Small intestine (tissue), 7 donors: ENCODE measurements at regions not wholly inside any gene's neighbourhood (a gene's known extent, or its start where the extent isn't known, plus 50 kb on each side); places are given as distances from the start of the nearest gene placed in this dataset.

ENCODE experiments used
- DNase-seq, 2 donors: peaks; one replicate each; pipeline versions ENCODE4 v3.0.0 to v3.0.0-alpha.2; 2013
- FAIRE-seq: peaks from 2 replicates; lab custom pipeline; 2012; peaks lifted over from hg19 to GRCh38; lab: Jason Lieb, UNC
- H3K27ac ChIP-seq, 3 donors: one replicate each; pipeline ENCODE4 v1.5.1; 2013; ENCODE audit warnings: low read length in 2 of 3, mild to moderate bottlenecking in 2 of 3, control low read depth in 1 of 3, inconsistent platforms in 1 of 3, low read depth in 1 of 3, moderate library complexity in 1 of 3
- H3K27me3 ChIP-seq, 3 donors: one replicate each; pipeline ENCODE4 v1.6.1; 2013; ENCODE audit warnings: low read length in 3 of 3, inconsistent platforms in 1 of 3; ENCODE audit not compliant: control insufficient read depth in 3 of 3, insufficient read depth in 3 of 3
- H3K36me3 ChIP-seq, 3 donors: one replicate each; pipeline ENCODE4 v1.6.1; 2013; ENCODE audit warnings: low read length in 3 of 3, inconsistent platforms in 1 of 3, low read depth in 1 of 3, mild to moderate bottlenecking in 1 of 3, moderate library complexity in 1 of 3; ENCODE audit not compliant: control insufficient read depth in 3 of 3, insufficient read depth in 2 of 3
- H3K4me1 ChIP-seq, 3 donors: one replicate each; pipeline ENCODE4 v1.6.1; 2013; ENCODE audit warnings: low read length in 2 of 3, inconsistent platforms in 1 of 3, low read depth in 1 of 3, mild to moderate bottlenecking in 1 of 3, moderate library complexity in 1 of 3; ENCODE audit not compliant: control insufficient read depth in 3 of 3, insufficient read depth in 2 of 3
- H3K4me3 ChIP-seq, 3 donors: one replicate each; pipeline ENCODE4 v1.5.1; 2013; ENCODE audit warnings: low read length in 3 of 3, control low read depth in 1 of 3, inconsistent platforms in 1 of 3, low read depth in 1 of 3, mild to moderate bottlenecking in 1 of 3, moderate library complexity in 1 of 3
- H3K9me3 ChIP-seq, 2 donors: one replicate each; pipeline ENCODE4 v1.6.1; 2013; ENCODE audit warnings: low read depth in 1 of 2, low read length in 1 of 2; ENCODE audit not compliant: control insufficient read depth in 2 of 2, insufficient read depth in 1 of 2
- WGBS, 3 donors: extraction: QIAGEN DNeasy Blood & Tissue Kit; methylation state at CpG; one replicate each; pipeline ENCODE4 v1.1.7; 2013; 5-methylcytosine and 5-hydroxymethylcytosine counted together
- donor health status: healthy with polysubstance abuse.
- donor health status: control.
- donor health status: control.
- donor health status: Bipolar disorder and iron deficiency.
- donor health status: healthy.

- Histone ChIP-seq H3K36me3 (no peaks in the 10 kb centered on the region), H3K9me3 (no peaks in the 10 kb centered on the region), H3K27me3 (no peaks in the 10 kb centered on the region), H3K27ac (no peak overlapping the region), H3K4me3 (no peak overlapping the region), H3K4me1 (no peaks in the 10 kb centered on the region)
- 58 to 72% (median 62%) methylated on average over 5 of the region's 5 CpGs for WGBS, 3 donors
- DNase-seq (no peak), FAIRE-seq (no peak)
Observed at GRCh38 chr11:95556342-95557163, 233.0 kb downstream of the FAM76B start.

GRCh38 chr11:95556011-95556341, 233.6 kb downstream of the FAM76B start:
- no peak overlapping the region for H3K4me3 ChIP-seq
- no peak for FAIRE-seq

GRCh38 chr11:95554911-95555310, 234.7 kb downstream of the FAM76B start:
- Histone ChIP-seq H3K9me3 (peaks cover 0 to 3% of the 10 kb centered on the region in 2 donors), H3K27ac (no peak overlapping the region), H3K4me1 (no peaks in the 10 kb centered on the region), H3K4me3 (no peak overlapping the region), H3K27me3 (no peaks in the 10 kb centered on the region), H3K36me3 (no peaks in the 10 kb centered on the region)
- 69 to 73% (median 71%) methylated on average over 4 of the region's 4 CpGs for WGBS, 3 donors
- DNase-seq = no peak
- FAIRE-seq = no peak

More at GRCh38 chr11:95556011-95556341, 233.6 kb downstream of the FAM76B start:
- no peak overlapping the region for H3K27ac ChIP-seq
- no peaks in the 10 kb centered on the region for H3K4me1 ChIP-seq
- H3K36me3 ChIP-seq = no peaks in the 10 kb centered on the region
- H3K9me3 ChIP-seq = peaks cover 0 to under 1% of the 10 kb centered on the region in 2 donors
- DNase-seq = no peak
- H3K27me3 ChIP-seq = no peaks in the 10 kb centered on the region

GRCh38 chr11:95549301-95549700, 240.3 kb downstream of the FAM76B start:
- Histone ChIP-seq H3K9me3 (peaks cover 0 to 3% of the 10 kb centered on the region in 2 donors), H3K27ac (no peak overlapping the region), H3K36me3 (no peaks in the 10 kb centered on the region), H3K27me3 (no peaks in the 10 kb centered on the region), H3K4me3 (no peak overlapping the region), H3K4me1 (no peaks in the 10 kb centered on the region)
- 86 to 93% (median 88%) methylated on average over 2 of the region's 2 CpGs for WGBS, 3 donors
- DNase-seq = no peak
- FAIRE-seq = no peak

- peaks cover 0 to 3% of the 10 kb centered on the region in 2 donors for H3K9me3 ChIP-seq
- H3K27ac ChIP-seq = no peak overlapping the region
- no peaks in the 10 kb centered on the region for H3K36me3 ChIP-seq
- DNase-seq = no peak
- H3K4me1 ChIP-seq = no peaks in the 10 kb centered on the region
- no peak for FAIRE-seq
- no peak overlapping the region for H3K4me3 ChIP-seq
- H3K27me3 ChIP-seq = no peaks in the 10 kb centered on the region
Observed at GRCh38 chr11:95548416-95548815, 241.2 kb downstream of the FAM76B start.

- no peak overlapping the region for H3K27ac ChIP-seq
- no peak for FAIRE-seq
- no peak for DNase-seq
- H3K9me3 ChIP-seq = peaks cover 0 to 3% of the 10 kb centered on the region in 2 donors
- no peaks in the 10 kb centered on the region for H3K4me1 ChIP-seq
- H3K36me3 ChIP-seq = no peaks in the 10 kb centered on the region
- H3K27me3 ChIP-seq = no peaks in the 10 kb centered on the region
- no peak overlapping the region for H3K4me3 ChIP-seq
Observed at GRCh38 chr11:95547976-95548375, 241.6 kb downstream of the FAM76B start.

GRCh38 chr11:95547186-95547585, 242.4 kb downstream of the FAM76B start:
- WGBS, 3 donors = 67 to 83% (median 68%) methylated on average over 2 of the region's 2 CpGs
- H3K4me1 ChIP-seq = no peaks in the 10 kb centered on the region
- no peaks in the 10 kb centered on the region for H3K27me3 ChIP-seq
- no peak overlapping the region for H3K4me3 ChIP-seq
- H3K36me3 ChIP-seq = no peaks in the 10 kb centered on the region
- no peak for FAIRE-seq
- no peak overlapping the region for H3K27ac ChIP-seq
- no peak for DNase-seq
- peaks cover 0 to 3% of the 10 kb centered on the region in 2 donors for H3K9me3 ChIP-seq

GRCh38 chr11:95545116-95545875, 244.3 kb downstream of the FAM76B start:
- no peak overlapping the region for H3K4me3 ChIP-seq
- H3K36me3 ChIP-seq = no peaks in the 10 kb centered on the region
- H3K27me3 ChIP-seq = no peaks in the 10 kb centered on the region
- no peaks in the 10 kb centered on the region for H3K4me1 ChIP-seq
- FAIRE-seq = no peak
- no peaks in the 10 kb centered on the region for H3K9me3 ChIP-seq
- no peak overlapping the region for H3K27ac ChIP-seq
- DNase-seq = no peak
- WGBS, 3 donors = 65 to 74% (median 68%) methylated on average over 9 of the region's 9 CpGs
